ENCODE measurements at regions not wholly inside any gene's neighbourhood (a gene's known extent, or its start where the extent isn't known, plus 50 kb on each side); places are given as distances from the start of the nearest gene placed in this dataset.

DNA sequence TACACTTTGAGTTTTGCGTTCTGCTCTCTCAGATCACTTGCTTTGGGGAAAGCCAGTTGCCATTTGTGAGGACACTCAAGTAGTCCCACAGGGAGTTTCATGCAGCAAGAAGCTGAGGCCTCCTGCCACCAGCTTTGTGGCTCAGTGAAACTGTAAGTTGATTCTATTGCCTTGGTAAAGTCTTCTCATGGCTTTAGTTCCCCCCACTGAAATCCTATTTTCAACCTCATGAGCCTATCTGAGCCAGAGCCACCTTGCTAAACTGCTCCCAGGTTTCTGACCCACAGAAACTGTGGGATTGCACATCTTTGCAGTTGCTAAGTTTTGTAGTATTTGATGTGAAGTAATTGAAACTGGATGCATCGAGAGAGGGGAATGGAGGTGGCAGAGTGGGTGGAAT lies 85.4 kb upstream of the TOP3B start:
- TF ChIP-seq, protein P1, sequence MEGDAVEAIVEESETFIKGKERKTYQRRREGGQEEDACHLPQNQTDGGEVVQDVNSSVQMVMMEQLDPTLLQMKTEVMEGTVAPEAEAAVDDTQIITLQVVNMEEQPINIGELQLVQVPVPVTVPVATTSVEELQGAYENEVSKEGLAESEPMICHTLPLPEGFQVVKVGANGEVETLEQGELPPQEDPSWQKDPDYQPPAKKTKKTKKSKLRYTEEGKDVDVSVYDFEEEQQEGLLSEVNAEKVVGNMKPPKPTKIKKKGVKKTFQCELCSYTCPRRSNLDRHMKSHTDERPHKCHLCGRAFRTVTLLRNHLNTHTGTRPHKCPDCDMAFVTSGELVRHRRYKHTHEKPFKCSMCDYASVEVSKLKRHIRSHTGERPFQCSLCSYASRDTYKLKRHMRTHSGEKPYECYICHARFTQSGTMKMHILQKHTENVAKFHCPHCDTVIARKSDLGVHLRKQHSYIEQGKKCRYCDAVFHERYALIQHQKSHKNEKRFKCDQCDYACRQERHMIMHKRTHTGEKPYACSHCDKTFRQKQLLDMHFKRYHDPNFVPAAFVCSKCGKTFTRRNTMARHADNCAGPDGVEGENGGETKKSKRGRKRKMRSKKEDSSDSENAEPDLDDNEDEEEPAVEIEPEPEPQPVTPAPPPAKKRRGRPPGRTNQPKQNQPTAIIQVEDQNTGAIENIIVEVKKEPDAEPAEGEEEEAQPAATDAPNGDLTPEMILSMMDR (IDR thresholded peaks at IDR 0.05) = no peak
- DNase-seq = no peak
- H3K4me3 Mint-ChIP-seq = no peak overlapping the region
- H3K4me1 Mint-ChIP-seq = no peaks in the 10 kb centered on the region
- no peak overlapping the region for H3K27ac Mint-ChIP-seq
- peaks cover 89% of the 10 kb centered on the region for H3K27me3 Mint-ChIP-seq (ENCODE audit: low read depth, poor library complexity)
- no peaks in the 10 kb centered on the region for H3K36me3 Mint-ChIP-seq (ENCODE audit: low read depth)
- peaks cover 4% of the 10 kb centered on the region for H3K9me3 Mint-ChIP-seq

DNA sequence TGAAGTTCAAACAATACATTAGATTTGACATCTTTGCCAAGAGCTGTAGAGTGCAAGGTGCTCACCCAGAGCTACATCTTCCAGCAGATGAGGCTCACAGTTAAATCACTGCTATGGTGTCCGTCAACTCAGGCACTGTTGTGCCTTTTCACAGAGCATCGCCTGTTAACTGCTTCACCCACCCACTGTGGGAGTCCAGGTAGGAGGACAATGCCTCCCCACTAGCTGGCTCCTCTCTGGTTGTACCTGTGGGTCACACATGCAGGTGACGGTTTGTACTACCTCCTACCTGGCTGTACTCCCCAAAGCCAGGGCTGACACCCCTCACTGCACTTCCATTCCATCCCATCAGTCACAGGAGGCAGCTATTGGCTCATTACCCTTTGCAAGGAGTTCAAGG lies 84.6 kb upstream of the TOP3B start:
- Mint-ChIP-seq H3K9me3 (peaks cover 7% of the 10 kb centered on the region), H3K4me1 (no peaks in the 10 kb centered on the region), H3K27ac (no peak overlapping the region), H3K4me3 (no peak overlapping the region), H3K27me3 (ENCODE audit: low read depth, poor library complexity) (peaks cover 83% of the 10 kb centered on the region), H3K36me3 (ENCODE audit: low read depth) (no peaks in the 10 kb centered on the region)
- TF ChIP-seq, protein P1 (IDR thresholded peaks at IDR 0.05) = no peak
- DNase-seq = no peak

DNA sequence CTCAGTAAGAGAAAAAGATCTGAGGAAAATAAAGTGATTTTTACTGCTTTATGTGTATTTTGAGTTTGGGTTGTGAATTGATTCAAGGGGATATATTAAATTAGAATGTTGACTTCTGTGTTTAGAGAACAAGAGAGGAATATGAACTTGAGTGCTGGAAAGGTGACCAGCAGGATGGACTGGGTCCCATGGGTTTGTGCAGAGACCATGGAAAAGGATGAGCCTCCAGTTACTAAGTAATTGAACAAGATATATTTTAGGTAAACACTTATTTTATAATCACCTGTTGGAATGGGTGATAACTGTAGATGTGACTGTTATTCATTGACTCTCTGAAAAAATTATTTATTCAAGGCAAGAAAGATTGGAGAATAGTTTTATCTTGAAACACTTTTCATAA lies 82.0 kb upstream of the TOP3B start:
- TF ChIP-seq, protein P1 (IDR thresholded peaks at IDR 0.05) = no peak
- H3K36me3 Mint-ChIP-seq (ENCODE audit: low read depth) = no peaks in the 10 kb centered on the region
- H3K27me3 Mint-ChIP-seq (ENCODE audit: low read depth, poor library complexity) = peaks cover 65% of the 10 kb centered on the region
- H3K4me1 Mint-ChIP-seq = no peaks in the 10 kb centered on the region
- H3K9me3 Mint-ChIP-seq = peaks cover 7% of the 10 kb centered on the region
- H3K27ac Mint-ChIP-seq = no peak overlapping the region
- no peak for DNase-seq
- no peak overlapping the region for H3K4me3 Mint-ChIP-seq

DNA sequence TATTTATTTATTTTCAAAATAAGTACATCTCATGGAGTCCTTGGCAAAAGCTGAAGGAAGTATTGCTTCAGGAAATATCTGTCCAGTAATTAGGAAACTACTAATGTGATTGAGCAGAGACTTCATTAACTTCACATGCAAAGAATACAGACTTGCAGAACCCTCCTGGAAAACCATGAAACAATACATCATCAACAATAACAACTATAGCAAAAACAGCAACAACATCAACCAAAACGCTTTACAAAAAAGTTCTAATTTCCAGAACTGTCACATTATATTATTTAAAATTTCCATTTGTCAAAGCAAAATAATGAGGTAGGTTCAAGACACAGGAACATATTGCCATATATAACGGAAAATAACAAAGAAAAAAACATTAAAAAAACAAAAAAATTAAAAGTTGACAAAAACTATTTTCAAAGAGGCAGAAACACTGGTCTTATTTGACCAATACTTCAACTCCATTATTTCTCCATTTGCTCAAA lies 79.8 kb upstream of the TOP3B start:
- no peak for DNase-seq
- H3K27ac Mint-ChIP-seq = no peak overlapping the region
- TF ChIP-seq, protein P1 (IDR thresholded peaks at IDR 0.05) = no peak
- peaks cover 7% of the 10 kb centered on the region for H3K9me3 Mint-ChIP-seq
- H3K36me3 Mint-ChIP-seq (ENCODE audit: low read depth) = no peaks in the 10 kb centered on the region
- peaks cover 11% of the 10 kb centered on the region for H3K4me1 Mint-ChIP-seq
- H3K4me3 Mint-ChIP-seq = no peak overlapping the region
- H3K27me3 Mint-ChIP-seq (ENCODE audit: low read depth, poor library complexity) = peaks cover 56% of the 10 kb centered on the region

DNA sequence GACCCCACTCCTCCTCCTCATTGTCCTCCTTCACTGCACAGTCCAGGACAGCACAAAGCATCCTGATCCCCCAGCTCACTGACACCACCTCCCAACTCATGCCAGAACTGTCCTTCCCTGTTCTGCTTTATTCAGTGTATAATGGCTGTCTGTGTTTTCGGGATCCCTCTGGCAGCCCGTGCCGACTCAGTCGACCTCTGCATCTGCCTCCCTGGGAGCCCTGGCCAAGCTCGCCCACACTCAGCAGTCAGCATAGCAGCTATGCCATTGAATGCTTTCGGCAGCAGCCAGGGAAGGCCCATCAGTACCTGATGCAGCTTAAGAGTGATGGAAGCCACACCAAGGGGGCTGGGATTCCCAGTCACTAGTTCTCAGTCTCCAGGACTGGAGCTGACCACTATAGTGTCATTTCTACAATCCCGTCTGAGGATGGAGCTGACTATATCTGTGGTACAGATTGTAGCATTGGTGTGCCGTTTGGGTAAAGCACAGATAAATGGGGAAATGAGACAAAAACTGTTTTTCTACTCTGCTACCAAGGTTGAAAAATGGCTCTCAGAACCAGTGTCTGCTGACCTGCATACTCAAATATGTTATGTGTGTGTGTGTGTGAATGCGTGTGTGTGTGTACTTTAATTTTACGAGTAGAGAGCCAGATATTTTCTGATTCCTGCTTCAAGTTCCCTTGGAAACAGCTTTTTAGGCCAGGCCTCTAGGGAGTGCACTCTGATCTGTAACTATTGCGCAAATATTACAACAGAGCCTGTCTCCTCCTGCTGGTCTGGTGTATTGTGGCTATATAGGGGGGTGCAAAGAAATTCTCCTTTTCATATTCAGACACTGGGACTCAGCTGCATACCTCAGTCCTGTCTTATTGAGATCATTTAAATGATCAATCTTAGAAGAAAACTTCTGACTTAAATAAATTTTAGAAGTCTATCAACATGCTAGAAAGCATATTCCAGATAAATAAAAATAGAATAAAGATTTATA lies 78.8 kb upstream of the TOP3B start:
- H3K36me3 Mint-ChIP-seq (ENCODE audit: low read depth) = peaks cover under 1% of the 10 kb centered on the region
- TF ChIP-seq, protein P1 (IDR thresholded peaks at IDR 0.05) = no peak
- no peak overlapping the region for H3K27ac Mint-ChIP-seq
- H3K27me3 Mint-ChIP-seq (ENCODE audit: low read depth, poor library complexity) = peaks cover 52% of the 10 kb centered on the region
- H3K4me3 Mint-ChIP-seq = no peak overlapping the region
- peaks cover 7% of the 10 kb centered on the region for H3K9me3 Mint-ChIP-seq
- H3K4me1 Mint-ChIP-seq = peaks cover 20% of the 10 kb centered on the region
- DNase-seq = no peak
